Mucosa of descending colon (tissue), 3 donors: ENCODE measurements at regions not wholly inside any gene's neighbourhood (a gene's known extent, or its start where the extent isn't known, plus 50 kb on each side); places are given as distances from the start of the nearest gene placed in this dataset.

ENCODE experiments used
- ATAC-seq: fragments of 200-7000 bp; cut with Tn5 transposase; one replicate; pipeline ENCODE4 v1.9.1; 2020; ENCODE audit warnings: mild to moderate bottlenecking, moderate library complexity
- DNase-seq, 3 donors: peaks; one replicate each; pipeline ENCODE4 v3.0.0-alpha.2; 2020
- H3K36me3 ChIP-seq: fragments of 200-600 bp; one replicate; pipeline ENCODE4 v1.8.0; 2021; ENCODE audit warnings: low read depth, mild to moderate bottlenecking
- H3K4me1 ChIP-seq: fragments of 200-600 bp; one replicate; pipeline ENCODE4 v1.8.0; 2021; ENCODE audit warnings: low read depth, mild to moderate bottlenecking
- H3K4me3 ChIP-seq: fragments of 200-600 bp; one replicate; pipeline ENCODE4 v1.8.0; 2021; ENCODE audit warnings: mild to moderate bottlenecking
- H3K9me3 ChIP-seq: fragments of 200-600 bp; one replicate; pipeline ENCODE4 v1.8.0; 2021; ENCODE audit warnings: mild to moderate bottlenecking
- CTCF ChIP-seq: fragments of 200-600 bp; IDR thresholded peaks from one replicate; pipeline ENCODE4 v1.8.0; 2022; ENCODE audit warnings: antibody characterized with exemption, mild to moderate bottlenecking
- intact Hi-C, 2 donors: fragments of 100-400 bp; cut with DNase I in 1 of 2; cut with micrococcal nuclease in 1 of 2; formaldehyde crosslinking; loops; one replicate each; pipeline versions ENCODE4 v1.11.0 to v1.11.1; 2022; cut with DNase I, micrococcal nuclease
- donor health status: DM: no; HTN: no; CAD: no; lungs with moderate emphysema.
- donor health status: DM: no; HTN: no; CAD: no.
- donor health status: DM: no; HTN: yes; CAD: no.

GRCh38 chr3:82347585-82347984 is 586.1 kb upstream of the GBE1 start:
- intact Hi-C loops, result no loop called here

GRCh38 chr3:82342521-82342920 is 581.1 kb upstream of the GBE1 start:
- no peak overlapping the region for H3K4me3 ChIP-seq
- H3K9me3 ChIP-seq, result peaks cover 13% of the 10 kb centered on the region
- ATAC-seq, result no peak
- H3K4me1 ChIP-seq, result no peaks in the 10 kb centered on the region
- intact Hi-C loops, result no loop called here
- no peaks in the 10 kb centered on the region for H3K36me3 ChIP-seq
- no peak for DNase-seq
- TF ChIP-seq CTCF, result no peak

More at GRCh38 chr3:82347585-82347984, 586.1 kb upstream of the GBE1 start:
- Histone ChIP-seq H3K4me1 (no peaks in the 10 kb centered on the region), H3K4me3 (no peak overlapping the region), H3K36me3 (no peaks in the 10 kb centered on the region), H3K9me3 (peaks cover 20% of the 10 kb centered on the region)
- ATAC-seq, result no peak
- no peak for TF ChIP-seq CTCF
- no peak for DNase-seq

GRCh38 chr3:82329300-82329699 is 567.9 kb upstream of the GBE1 start:
- DNase-seq (no peak), ATAC-seq (no peak)
- Histone ChIP-seq H3K4me1 (no peaks in the 10 kb centered on the region), H3K9me3 (peaks cover 19% of the 10 kb centered on the region), H3K36me3 (no peaks in the 10 kb centered on the region), H3K4me3 (no peak overlapping the region)
- TF ChIP-seq CTCF, result no peak
- intact Hi-C loops, result no loop called here

- H3K9me3 ChIP-seq, result peaks cover 25% of the 10 kb centered on the region
- DNase-seq (no peak), ATAC-seq (no peak)
- TF ChIP-seq CTCF, result no peak
- H3K4me1 ChIP-seq, result no peaks in the 10 kb centered on the region
- H3K36me3 ChIP-seq, result no peaks in the 10 kb centered on the region
- intact Hi-C loops, result no loop called here
- H3K4me3 ChIP-seq, result no peak overlapping the region
These were observed 550.5 kb upstream of the GBE1 start for GRCh38 chr3:82311901-82312300.

GRCh38 chr3:82308755-82309154 is 547.3 kb upstream of the GBE1 start:
- Histone ChIP-seq H3K4me1 (no peaks in the 10 kb centered on the region), H3K36me3 (no peaks in the 10 kb centered on the region)

More at GRCh38 chr3:82308755-82309154, 547.3 kb upstream of the GBE1 start:
- Histone ChIP-seq H3K4me3 (no peak overlapping the region), H3K9me3 (peaks cover 33% of the 10 kb centered on the region)
- DNase-seq, result no peak
- intact Hi-C loops, result no loop called here
- ATAC-seq, result no peak
- no peak for TF ChIP-seq CTCF
